WI38 (cell line): ENCODE measurements at regions not wholly inside any gene's neighbourhood (a gene's known extent, or its start where the extent isn't known, plus 50 kb on each side); places are given as distances from the start of the nearest gene placed in this dataset.

Source experiments
- H3K4me3 ChIP-seq: 2 replicates; pipeline ENCODE4 v1.5.1; 2011; ENCODE audit warnings: low read depth, mild to moderate bottlenecking, control low read depth, low read length
- TF ChIP-seq, protein P1 (sequence below): IDR thresholded peaks from 2 replicates; pipeline ENCODE4 v1.5.1; 2012; ENCODE audit warnings: low read depth, mild to moderate bottlenecking, control low read depth, low read length

- TF ChIP-seq, protein P1, sequence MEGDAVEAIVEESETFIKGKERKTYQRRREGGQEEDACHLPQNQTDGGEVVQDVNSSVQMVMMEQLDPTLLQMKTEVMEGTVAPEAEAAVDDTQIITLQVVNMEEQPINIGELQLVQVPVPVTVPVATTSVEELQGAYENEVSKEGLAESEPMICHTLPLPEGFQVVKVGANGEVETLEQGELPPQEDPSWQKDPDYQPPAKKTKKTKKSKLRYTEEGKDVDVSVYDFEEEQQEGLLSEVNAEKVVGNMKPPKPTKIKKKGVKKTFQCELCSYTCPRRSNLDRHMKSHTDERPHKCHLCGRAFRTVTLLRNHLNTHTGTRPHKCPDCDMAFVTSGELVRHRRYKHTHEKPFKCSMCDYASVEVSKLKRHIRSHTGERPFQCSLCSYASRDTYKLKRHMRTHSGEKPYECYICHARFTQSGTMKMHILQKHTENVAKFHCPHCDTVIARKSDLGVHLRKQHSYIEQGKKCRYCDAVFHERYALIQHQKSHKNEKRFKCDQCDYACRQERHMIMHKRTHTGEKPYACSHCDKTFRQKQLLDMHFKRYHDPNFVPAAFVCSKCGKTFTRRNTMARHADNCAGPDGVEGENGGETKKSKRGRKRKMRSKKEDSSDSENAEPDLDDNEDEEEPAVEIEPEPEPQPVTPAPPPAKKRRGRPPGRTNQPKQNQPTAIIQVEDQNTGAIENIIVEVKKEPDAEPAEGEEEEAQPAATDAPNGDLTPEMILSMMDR = no peak
- H3K4me3 ChIP-seq = no peak overlapping the region
These were observed 275.8 kb upstream of the MAF start for GRCh38 chr16:79876332-79876730.

- H3K4me3 ChIP-seq = no peak overlapping the region
- TF ChIP-seq, protein P1 = no peak
These were observed 273.9 kb upstream of the MAF start for GRCh38 chr16:79874391-79874790.

DNA sequence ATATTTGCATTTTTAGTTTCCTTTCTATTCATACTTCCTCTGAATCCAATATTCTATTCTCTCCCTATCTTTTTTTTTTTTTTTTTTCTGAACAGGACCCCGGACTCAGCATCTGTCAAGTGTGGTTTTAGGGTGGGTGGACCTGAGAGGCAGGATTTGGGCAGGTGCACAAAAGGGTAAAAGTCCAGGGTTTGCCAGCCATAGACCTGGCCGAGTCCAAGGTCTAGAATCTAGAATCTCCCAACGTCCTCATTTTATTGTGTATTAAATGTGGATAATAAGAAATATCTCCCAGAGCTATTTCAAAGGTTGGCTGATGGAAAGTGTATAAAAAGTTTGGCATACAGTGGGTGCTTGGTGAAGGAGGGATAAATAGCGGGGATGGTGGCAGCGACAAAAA, 273.3 kb upstream of the MAF start:
- no peak overlapping the region for H3K4me3 ChIP-seq
- TF ChIP-seq, protein P1 = no peak

GRCh38 chr16:79871906-79872305, 271.4 kb upstream of the MAF start:
- H3K4me3 ChIP-seq = no peak overlapping the region
- TF ChIP-seq, protein P1 = no peak

DNA sequence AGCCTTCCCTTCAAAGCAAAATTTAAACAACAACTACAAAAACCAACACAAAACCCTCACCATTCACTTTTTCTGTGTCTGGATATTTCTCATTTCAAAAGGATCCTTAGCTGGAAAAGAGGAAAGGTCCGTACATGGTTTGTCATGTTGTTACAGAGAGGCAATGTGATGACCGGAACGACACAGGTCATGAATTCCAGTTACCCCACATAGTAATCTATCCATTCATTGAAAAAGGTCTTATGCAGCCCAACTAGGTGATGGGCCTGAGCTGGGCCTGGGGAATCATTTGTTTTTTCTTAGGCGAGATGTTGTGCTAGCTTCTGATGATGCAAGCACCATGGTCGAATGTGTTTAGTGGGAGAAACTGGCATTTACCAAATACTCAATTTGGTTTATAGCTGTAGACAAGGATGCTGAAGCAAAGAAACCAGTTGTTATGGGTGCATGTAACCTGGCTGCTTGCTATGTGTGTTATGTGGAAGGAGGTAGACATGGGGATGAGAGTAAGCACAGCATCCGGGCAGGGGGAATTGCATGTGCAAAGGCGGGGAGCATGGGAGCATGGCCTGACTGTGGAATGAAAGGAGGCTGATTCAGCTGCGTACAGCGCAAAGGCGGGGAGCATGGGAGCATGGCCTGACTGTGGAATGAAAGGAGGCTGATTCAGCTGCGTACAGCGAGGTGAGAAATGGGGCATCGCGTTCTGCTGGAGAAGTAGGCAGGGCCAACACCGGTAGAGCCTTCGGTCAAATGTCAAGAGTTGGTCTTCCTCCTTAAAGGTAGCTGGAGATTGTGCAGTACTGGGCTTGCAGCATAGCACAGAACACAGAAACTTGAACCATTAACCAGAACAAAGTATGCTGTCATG, 269.7 kb upstream of the MAF start:
- no peak overlapping the region for H3K4me3 ChIP-seq
- TF ChIP-seq, protein P1 = no peak

GRCh38 chr16:79869304-79870015, 268.9 kb upstream of the MAF start:
- TF ChIP-seq, protein P1 = no peak
- no peak overlapping the region for H3K4me3 ChIP-seq

- H3K4me3 ChIP-seq = no peak overlapping the region
- TF ChIP-seq, protein P1 = no peak
These were observed 268.3 kb upstream of the MAF start for GRCh38 chr16:79868841-79869240.
